ENCODE measurements at regions not wholly inside any gene's neighbourhood (a gene's known extent, or its start where the extent isn't known, plus 50 kb on each side); places are given as distances from the start of the nearest gene placed in this dataset.

GRCh38 chr19:28961772-28962500, 251.0 kb downstream of the UQCRFS1 start:
- TF ChIP-seq TAF1 (IDR thresholded peaks at IDR 0.05; ENCODE audit: low read depth, low read length) (no peak), POLR2A (IDR thresholded peaks at IDR 0.05; ENCODE audit: low read depth, low read length) (no peak), POLR2AphosphoS5 (IDR thresholded peaks at IDR 0.05; ENCODE audit: low read depth, low read length) (no peak), PAX5 (IDR thresholded peaks at IDR 0.05; ENCODE audit: insufficient read depth, low read length, severe bottlenecking) (no peak), SPI1 (IDR thresholded peaks at IDR 0.05; ENCODE audit: low read depth, low read length) (no peak), POU2F2 (IDR thresholded peaks at IDR 0.05; ENCODE audit: low read depth, low read length) (no peak)
- DNase-seq (ENCODE audit: insufficient read length, low spot score): no peak
- FAIRE-seq: no peak

DNA sequence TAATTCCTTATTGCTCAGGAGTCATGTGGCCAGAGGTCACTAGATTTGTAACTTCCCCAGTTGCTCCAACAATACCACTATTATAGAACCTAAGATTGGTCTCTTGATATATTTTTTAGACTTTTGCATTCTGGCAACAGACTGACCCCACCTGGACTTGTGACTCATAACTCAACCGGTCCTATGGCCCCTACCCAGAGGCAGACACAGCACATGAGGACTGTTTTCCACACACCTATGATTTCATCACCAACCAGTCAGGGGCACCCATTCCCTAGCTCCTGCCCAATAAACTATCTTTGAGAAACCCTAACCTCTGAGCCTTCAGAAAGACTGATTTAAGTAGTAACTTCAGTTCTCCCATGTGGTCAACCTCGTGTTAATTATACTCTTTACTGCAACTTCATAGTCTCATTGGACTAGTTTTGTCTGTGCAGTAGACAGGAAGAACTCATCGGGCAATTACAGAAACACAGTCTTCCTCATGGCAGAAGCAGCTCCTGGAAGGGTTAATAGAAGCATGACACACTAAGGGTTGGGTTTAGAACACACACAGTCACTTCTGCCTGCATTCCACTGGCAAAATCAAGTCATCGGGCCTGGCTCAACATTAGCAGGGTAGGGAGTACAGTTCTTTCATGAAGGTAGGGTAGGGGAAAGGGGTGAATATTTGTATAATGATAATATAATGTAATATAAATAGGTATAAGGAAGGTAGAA, 251.8 kb downstream of the UQCRFS1 start:
- TF ChIP-seq POU2F2 (IDR thresholded peaks at IDR 0.05; ENCODE audit: low read depth, low read length) (no peak), PAX5 (IDR thresholded peaks at IDR 0.05; ENCODE audit: insufficient read depth, low read length, severe bottlenecking) (no peak), TAF1 (IDR thresholded peaks at IDR 0.05; ENCODE audit: low read depth, low read length) (no peak), SPI1 (IDR thresholded peaks at IDR 0.05; ENCODE audit: low read depth, low read length) (no peak), POLR2AphosphoS5 (IDR thresholded peaks at IDR 0.05; ENCODE audit: low read depth, low read length) (no peak), POLR2A (IDR thresholded peaks at IDR 0.05; ENCODE audit: low read depth, low read length) (no peak)
- no peak for FAIRE-seq
- DNase-seq (ENCODE audit: insufficient read length, low spot score): no peak

- DNase-seq (ENCODE audit: insufficient read length, low spot score) (no peak), FAIRE-seq (no peak)
- no peak for TF ChIP-seq POU2F2 (IDR thresholded peaks at IDR 0.05; ENCODE audit: low read depth, low read length)
- no peak for TF ChIP-seq POLR2A (IDR thresholded peaks at IDR 0.05; ENCODE audit: low read depth, low read length)
- TF ChIP-seq TAF1 (IDR thresholded peaks at IDR 0.05; ENCODE audit: low read depth, low read length): no peak
- TF ChIP-seq SPI1 (IDR thresholded peaks at IDR 0.05; ENCODE audit: low read depth, low read length): no peak
- no peak for TF ChIP-seq POLR2AphosphoS5 (IDR thresholded peaks at IDR 0.05; ENCODE audit: low read depth, low read length)
- TF ChIP-seq PAX5 (IDR thresholded peaks at IDR 0.05; ENCODE audit: insufficient read depth, low read length, severe bottlenecking): no peak
Measured at GRCh38 chr19:28960586-28960985, 252.4 kb downstream of the UQCRFS1 start.

DNA sequence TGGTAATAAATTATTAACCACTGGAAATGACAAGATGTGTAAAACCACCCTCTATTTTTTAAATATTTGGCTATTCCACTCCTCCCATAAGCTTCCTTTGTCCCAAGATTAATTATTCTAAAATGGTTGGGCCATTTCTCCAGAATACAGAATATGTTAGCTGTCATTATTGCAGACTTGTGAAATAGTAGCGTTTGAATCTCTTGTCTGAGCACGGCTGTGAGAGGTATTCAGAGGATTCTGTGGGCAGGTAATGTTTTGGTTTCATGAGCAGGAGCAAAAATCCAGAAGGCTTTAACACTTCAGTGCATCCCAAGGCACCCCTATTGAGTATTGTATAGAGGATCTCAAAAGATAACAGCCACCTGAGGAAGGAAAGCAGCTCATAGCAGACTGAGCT, 256.0 kb downstream of the UQCRFS1 start:
- DNase-seq (ENCODE audit: insufficient read length, low spot score) (no peak), FAIRE-seq (no peak)
- TF ChIP-seq POU2F2 (IDR thresholded peaks at IDR 0.05; ENCODE audit: low read depth, low read length) (no peak), POLR2A (IDR thresholded peaks at IDR 0.05; ENCODE audit: low read depth, low read length) (no peak), TAF1 (IDR thresholded peaks at IDR 0.05; ENCODE audit: low read depth, low read length) (no peak), SPI1 (IDR thresholded peaks at IDR 0.05; ENCODE audit: low read depth, low read length) (no peak), POLR2AphosphoS5 (IDR thresholded peaks at IDR 0.05; ENCODE audit: low read depth, low read length) (no peak), PAX5 (IDR thresholded peaks at IDR 0.05; ENCODE audit: insufficient read depth, low read length, severe bottlenecking) (no peak)

DNA sequence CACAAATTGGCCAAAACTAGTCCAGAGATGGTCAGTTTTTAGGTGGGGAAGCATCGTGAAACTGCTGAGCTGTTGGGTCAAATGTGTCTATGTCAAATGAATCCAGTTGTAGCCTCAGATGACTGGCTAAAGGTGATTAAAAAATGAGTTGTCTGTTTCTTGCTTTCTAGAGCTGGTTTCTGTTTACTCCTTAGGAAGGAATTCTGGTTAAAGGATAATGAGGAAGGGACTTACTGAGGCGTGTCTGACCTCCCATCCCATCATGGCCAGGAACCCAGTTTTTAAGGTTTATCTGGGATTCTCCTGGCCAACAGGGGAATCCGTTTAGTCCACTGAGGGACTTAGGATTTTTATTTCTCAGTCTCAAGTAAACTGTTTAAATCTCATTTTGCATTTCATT, 256.5 kb downstream of the UQCRFS1 start:
- DNase-seq (ENCODE audit: insufficient read length, low spot score): no peak
- no peak for FAIRE-seq
- TF ChIP-seq TAF1 (IDR thresholded peaks at IDR 0.05; ENCODE audit: low read depth, low read length): no peak
- TF ChIP-seq PAX5 (IDR thresholded peaks at IDR 0.05; ENCODE audit: insufficient read depth, low read length, severe bottlenecking): no peak
- TF ChIP-seq POLR2AphosphoS5 (IDR thresholded peaks at IDR 0.05; ENCODE audit: low read depth, low read length): no peak
- no peak for TF ChIP-seq SPI1 (IDR thresholded peaks at IDR 0.05; ENCODE audit: low read depth, low read length)
- no peak for TF ChIP-seq POLR2A (IDR thresholded peaks at IDR 0.05; ENCODE audit: low read depth, low read length)
- no peak for TF ChIP-seq POU2F2 (IDR thresholded peaks at IDR 0.05; ENCODE audit: low read depth, low read length)

GRCh38 chr19:28949535-28949934, 263.4 kb downstream of the UQCRFS1 start:
- FAIRE-seq (no peak), DNase-seq (ENCODE audit: insufficient read length, low spot score) (no peak)
- TF ChIP-seq PAX5 (IDR thresholded peaks at IDR 0.05; ENCODE audit: insufficient read depth, low read length, severe bottlenecking) (no peak), SPI1 (IDR thresholded peaks at IDR 0.05; ENCODE audit: low read depth, low read length) (no peak), POLR2AphosphoS5 (IDR thresholded peaks at IDR 0.05; ENCODE audit: low read depth, low read length) (no peak), TAF1 (IDR thresholded peaks at IDR 0.05; ENCODE audit: low read depth, low read length) (no peak), POLR2A (IDR thresholded peaks at IDR 0.05; ENCODE audit: low read depth, low read length) (no peak), POU2F2 (IDR thresholded peaks at IDR 0.05; ENCODE audit: low read depth, low read length) (no peak)

GRCh38 chr19:28949027-28949426, 263.9 kb downstream of the UQCRFS1 start:
- TF ChIP-seq SPI1 (IDR thresholded peaks at IDR 0.05; ENCODE audit: low read depth, low read length) (no peak), PAX5 (IDR thresholded peaks at IDR 0.05; ENCODE audit: insufficient read depth, low read length, severe bottlenecking) (no peak), POU2F2 (IDR thresholded peaks at IDR 0.05; ENCODE audit: low read depth, low read length) (no peak), TAF1 (IDR thresholded peaks at IDR 0.05; ENCODE audit: low read depth, low read length) (no peak), POLR2AphosphoS5 (IDR thresholded peaks at IDR 0.05; ENCODE audit: low read depth, low read length) (no peak), POLR2A (IDR thresholded peaks at IDR 0.05; ENCODE audit: low read depth, low read length) (no peak)
- FAIRE-seq (no peak), DNase-seq (ENCODE audit: insufficient read length, low spot score) (no peak)

DNA sequence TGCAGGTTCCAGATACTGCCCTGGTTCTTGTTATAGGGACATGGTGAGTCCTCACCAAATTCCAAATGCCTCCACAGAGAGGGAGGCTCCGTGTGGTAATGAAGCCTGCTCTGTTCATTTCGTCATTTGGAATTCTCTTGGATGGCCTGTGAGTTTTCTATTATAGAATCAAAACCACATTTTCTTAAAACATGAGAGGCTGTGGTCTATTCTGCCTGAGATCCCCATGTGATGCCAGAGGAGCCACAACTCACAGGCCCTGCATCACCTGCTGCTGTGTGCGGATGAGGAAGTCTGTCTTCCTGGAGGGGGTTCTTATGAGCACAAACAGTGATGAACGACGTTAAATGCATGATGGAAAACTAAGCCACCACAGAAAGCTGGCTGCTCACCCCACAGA, 264.4 kb downstream of the UQCRFS1 start:
- TF ChIP-seq TAF1 (IDR thresholded peaks at IDR 0.05; ENCODE audit: low read depth, low read length) (no peak), POLR2AphosphoS5 (IDR thresholded peaks at IDR 0.05; ENCODE audit: low read depth, low read length) (no peak), POU2F2 (IDR thresholded peaks at IDR 0.05; ENCODE audit: low read depth, low read length) (no peak), PAX5 (IDR thresholded peaks at IDR 0.05; ENCODE audit: insufficient read depth, low read length, severe bottlenecking) (no peak), SPI1 (IDR thresholded peaks at IDR 0.05; ENCODE audit: low read depth, low read length) (no peak), POLR2A (IDR thresholded peaks at IDR 0.05; ENCODE audit: low read depth, low read length) (no peak)
- FAIRE-seq: no peak

DNA sequence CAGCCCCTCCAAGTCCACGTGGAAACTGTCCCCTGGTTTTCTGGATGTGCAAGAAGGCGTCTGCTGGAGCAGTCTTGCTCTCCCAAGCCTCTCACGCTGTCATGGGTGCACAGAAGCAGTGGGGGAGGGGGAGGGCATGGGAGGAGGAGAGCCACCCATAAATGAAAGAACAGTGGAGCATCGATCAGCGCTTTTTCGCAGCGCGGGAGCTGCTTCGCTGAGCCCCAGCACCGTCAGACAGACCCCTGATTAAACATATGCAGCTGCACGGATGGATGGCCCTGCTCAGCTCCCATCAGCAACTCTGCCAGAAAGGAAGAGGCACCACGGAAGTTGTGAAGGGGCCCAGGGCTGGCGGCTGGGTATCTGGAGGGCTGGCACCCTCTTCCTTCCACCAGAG, 264.9 kb downstream of the UQCRFS1 start:
- FAIRE-seq (no peak), DNase-seq (ENCODE audit: insufficient read length, low spot score) (no peak)
- TF ChIP-seq TAF1 (IDR thresholded peaks at IDR 0.05; ENCODE audit: low read depth, low read length) (no peak), SPI1 (IDR thresholded peaks at IDR 0.05; ENCODE audit: low read depth, low read length) (no peak), POLR2A (IDR thresholded peaks at IDR 0.05; ENCODE audit: low read depth, low read length) (no peak), PAX5 (IDR thresholded peaks at IDR 0.05; ENCODE audit: insufficient read depth, low read length, severe bottlenecking) (no peak), POU2F2 (IDR thresholded peaks at IDR 0.05; ENCODE audit: low read depth, low read length) (no peak), POLR2AphosphoS5 (IDR thresholded peaks at IDR 0.05; ENCODE audit: low read depth, low read length) (no peak)

More for the DNA sequence above, 264.4 kb downstream of the UQCRFS1 start:
- no peak for DNase-seq (ENCODE audit: insufficient read length, low spot score)

Data from GM12891 (cell line).